GM12872 (cell line): ENCODE measurements at regions not wholly inside any gene's neighbourhood (a gene's known extent, or its start where the extent isn't known, plus 50 kb on each side); places are given as distances from the start of the nearest gene placed in this dataset.

Source experiments
- CTCF ChIP-seq: IDR thresholded peaks from 3 replicates; pipeline ENCODE4 v1.5.1; 2011; ENCODE audit warnings: low read depth, mild to moderate bottlenecking, low read length, moderate library complexity; ENCODE audit not compliant: insufficient read depth

- TF ChIP-seq CTCF = no peak
Measured at GRCh38 chr7:25765110-25765655, 386.8 kb upstream of the NFE2L3 start.

GRCh38 chr7:25770235-25770634 is 381.8 kb upstream of the NFE2L3 start:
- TF ChIP-seq CTCF = no peak

GRCh38 chr7:25770670-25771069 is 381.3 kb upstream of the NFE2L3 start:
- TF ChIP-seq CTCF = no peak

GRCh38 chr7:25771491-25771890 is 380.5 kb upstream of the NFE2L3 start:
- TF ChIP-seq CTCF = no peak

- no peak for TF ChIP-seq CTCF
Measured at GRCh38 chr7:25772802-25773201, 379.2 kb upstream of the NFE2L3 start.

GRCh38 chr7:25774675-25775074 is 377.3 kb upstream of the NFE2L3 start:
- no peak for TF ChIP-seq CTCF

- TF ChIP-seq CTCF = no peak
Measured at GRCh38 chr7:25775570-25775969, 376.4 kb upstream of the NFE2L3 start.
